K562 (cell line): ENCODE measurements at regions not wholly inside any gene's neighbourhood (a gene's known extent, or its start where the extent isn't known, plus 50 kb on each side); places are given as distances from the start of the nearest gene placed in this dataset.

ENCODE experiments used
- ATAC-seq: fragments of 200-7000 bp; cut with Tn5 transposase; 3 replicates; pipeline ENCODE4 v1.9.1; 2020; ENCODE audit warnings: moderate library complexity
- BruUV-seq: library from RNA; stranded (reverse); fragments of 400-500 nt; replicated peaks from 2 replicates; lab custom pipeline; 2021; lab: Mats Ljungman, UMichigan
- CTCF ChIA-PET: fragments of 300-600 bp; formaldehyde crosslinking; extraction: SDS; loops from one replicate; lab custom pipeline; 2021; ENCODE audit warnings: low intra/inter-chr PET ratio; lab: Yijun Ruan, JAX
- POLR2A ChIA-PET: fragments of 300-600, 350-650 bp; sonication (Branson Sonifier 250); formaldehyde crosslinking; extraction: SDS; loops from one replicate; lab custom pipeline; 2021; ENCODE audit warnings: antibody characterized with exemption, inconsistent platforms; lab: Yijun Ruan, JAX
- DNase-seq, 4 experiments: peaks; one replicate each; pipeline versions ENCODE4 v3.0.0 to v3.0.0-alpha.2; 2011 to 2018; ENCODE audit warnings: low spot score in 3 of 4, mixed read lengths in 3 of 4; ENCODE audit errors: extremely low read depth in 1 of 4
- FAIRE-seq: peaks from 2 replicates; lab custom pipeline; 2011; peaks lifted over from hg19 to GRCh38; lab: Jason Lieb, UNC
- H2AFZ ChIP-seq: 2 replicates; pipeline ENCODE4 v1.6.0; 2011; ENCODE audit warnings: low read depth, low read length, control low read depth, inconsistent platforms
- H3K27ac ChIP-seq: fragments of 200-600 bp; 3 replicates; pipeline ENCODE4 v1.8.0; 2011; ENCODE audit warnings: low read depth, mild to moderate bottlenecking, control low read depth, inconsistent platforms, low read length, moderate library complexity, mixed read lengths; ENCODE audit errors: extremely low read depth
- H3K27me3 ChIP-seq, 2 experiments: fragments of 300-600 bp in 1 of 2; 2 replicates in 1 of 2; 3 replicates in 1 of 2; pipeline versions ENCODE4 v1.6.0 to v1.8.0; 2011; ENCODE audit warnings: inconsistent platforms in 2 of 2, low read length in 2 of 2, mild to moderate bottlenecking in 1 of 2, mixed read lengths in 1 of 2, moderate library complexity in 1 of 2; ENCODE audit not compliant: control insufficient read depth in 2 of 2, insufficient read depth in 2 of 2
- H3K36me3 ChIP-seq: fragments of 300-600 bp; 3 replicates; pipeline ENCODE4 v1.8.0; 2011; ENCODE audit warnings: mild to moderate bottlenecking, low read length, inconsistent platforms; ENCODE audit not compliant: control insufficient read depth, insufficient read depth
- H3K4me1 ChIP-seq, 2 experiments: fragments of 200-600 bp in 1 of 2; replicated peaks in 1 of 2; 2 replicates in 1 of 2; 3 replicates in 1 of 2; pipeline versions ENCODE4 v1.5.1 to v1.8.0; 2011; ENCODE audit warnings: inconsistent platforms in 2 of 2, low read length in 2 of 2, mild to moderate bottlenecking in 1 of 2, mixed read lengths in 1 of 2, moderate library complexity in 1 of 2; ENCODE audit not compliant: control insufficient read depth in 2 of 2, insufficient read depth in 2 of 2
- H3K4me2 ChIP-seq: 2 replicates; pipeline ENCODE4 v1.6.1; 2011; ENCODE audit warnings: low read length, control low read depth, inconsistent platforms, mixed read lengths; ENCODE audit not compliant: insufficient read depth
- H3K4me3 ChIP-seq: fragments of 200-600 bp; sonication (generic), shearing (Covaris generic); 2 replicates; pipeline ENCODE4 v1.5.1; 2016; ENCODE audit warnings: control low read depth, inconsistent platforms
- H3K79me2 ChIP-seq: fragments of 200-600 bp; 3 replicates; pipeline ENCODE4 v1.8.0; 2011; ENCODE audit warnings: low read length, inconsistent platforms; ENCODE audit not compliant: control insufficient read depth, insufficient read depth
- H3K9ac ChIP-seq, 2 experiments: 2 replicates each; pipeline versions ENCODE4 v1.6.0 to v1.6.1; 2011; ENCODE audit warnings: low read depth in 2 of 2, low read length in 2 of 2, control low read depth in 1 of 2, inconsistent platforms in 1 of 2, mild to moderate bottlenecking in 1 of 2, mixed read lengths in 1 of 2; ENCODE audit not compliant: insufficient read depth in 1 of 2
- H3K9me1 ChIP-seq: one replicate; pipeline ENCODE4 v1.6.0; 2011; ENCODE audit warnings: inconsistent platforms, mild to moderate bottlenecking, low read length, moderate library complexity; ENCODE audit not compliant: control insufficient read depth, insufficient read depth
- H3K9me3 ChIP-seq: replicated peaks from 2 replicates; pipeline ENCODE4 v1.5.1; 2011; ENCODE audit warnings: low read depth, low read length, inconsistent platforms; ENCODE audit not compliant: control insufficient read depth, insufficient read depth
- H4K20me1 ChIP-seq: replicated peaks from 2 replicates; pipeline ENCODE4 v1.6.1; 2011; ENCODE audit warnings: low read length, inconsistent platforms, mixed read lengths; ENCODE audit not compliant: control insufficient read depth, insufficient read depth
- ATF3 ChIP-seq, 2 experiments: fragments of 450-650 bp in 1 of 2; sonication (generic) in 1 of 2; formaldehyde crosslinking in 1 of 2; IDR thresholded peaks in 1 of 2; conservative IDR thresholded peaks in 1 of 2; 2 replicates each; pipeline versions ENCODE4 v1.6.1 to v1.8.1; 2016 to 2023; ENCODE audit warnings: mild to moderate bottlenecking in 2 of 2, moderate library complexity in 2 of 2, inconsistent platforms in 1 of 2, missing genetic modification reagents in 1 of 2
- CCNT2 ChIP-seq: IDR thresholded peaks from 2 replicates; pipeline ENCODE4 v1.6.1; 2011; ENCODE audit warnings: borderline replicate concordance, low read depth, mild to moderate bottlenecking, moderate library complexity, mixed read lengths, low read length; ENCODE audit not compliant: insufficient read length; ENCODE audit errors: extremely low read depth
- CHD1 ChIP-seq: fragments of 200-600 bp; sonication (generic); IDR thresholded peaks from one replicate; pipeline ENCODE4 v1.6.1; 2012; ENCODE audit warnings: mild to moderate bottlenecking, moderate library complexity, low read length, inconsistent platforms
- CTBP1 ChIP-seq: fragments of 450-650 bp; IDR thresholded peaks from 2 replicates; pipeline ENCODE4 v1.6.1; 2016; ENCODE audit warnings: borderline replicate concordance
- DACH1 ChIP-seq: fragments of 450-650 bp; IDR thresholded peaks from 2 replicates; pipeline ENCODE4 v1.6.1; 2018; ENCODE audit not compliant: partially characterized antibody
- ELK1 ChIP-seq: sonication (generic); formaldehyde crosslinking; IDR thresholded peaks from 2 replicates; pipeline ENCODE4 v1.8.1; 2022; ENCODE audit warnings: missing genetic modification reagents
- GATAD2A ChIP-seq: fragments of 450-650 bp; IDR thresholded peaks from 2 replicates; pipeline ENCODE4 v1.6.1; 2017
- JUND ChIP-seq, 2 experiments: IDR thresholded peaks; 2 replicates in 1 of 2; 3 replicates in 1 of 2; pipeline ENCODE4 v1.6.1; 2011; ENCODE audit warnings: borderline replicate concordance in 2 of 2, low read depth in 2 of 2, low read length in 2 of 2, improper control_type of control experiment in 1 of 2, missing biosample characterization in 1 of 2, missing genetic modification characterization in 1 of 2, missing genetic modification reagents in 1 of 2
- MBD1 ChIP-seq: fragments of 250-450 bp; sonication (Bioruptor Pico); IDR thresholded peaks from 2 replicates; pipeline ENCODE4 v1.8.0; 2022; ENCODE audit warnings: inconsistent platforms
- MED1 ChIP-seq: sonication (generic); formaldehyde crosslinking; IDR thresholded peaks from 2 replicates; pipeline ENCODE4 v1.8.1; 2023; ENCODE audit warnings: missing genetic modification reagents, borderline replicate concordance
- NR2F6 ChIP-seq: fragments of 450-650 bp; formaldehyde crosslinking; IDR thresholded peaks from 2 replicates; pipeline ENCODE4 v1.4.0; 2020; ENCODE audit warnings: mild to moderate bottlenecking
- POLR2H ChIP-seq: IDR thresholded peaks from 2 replicates; pipeline ENCODE4 v1.6.1; 2016; ENCODE audit warnings: missing genetic modification characterization, low read depth, mild to moderate bottlenecking, control low read depth, missing compliant biosample characterization, moderate library complexity
- RAD51 ChIP-seq: fragments of 450-650 bp; IDR thresholded peaks from 2 replicates; pipeline ENCODE4 v1.7.1; 2016; ENCODE audit warnings: low read depth, mild to moderate bottlenecking, borderline replicate concordance
- ZNF23 ChIP-seq: fragments of 250-450 bp; sonication (Bioruptor Pico); IDR thresholded peaks from 2 replicates; pipeline ENCODE4 v1.4.0; 2020; ENCODE audit warnings: mild to moderate bottlenecking
- ZNF518B ChIP-seq: fragments of 250-450 bp; sonication (Bioruptor Pico); IDR thresholded peaks from 2 replicates; pipeline ENCODE4 v1.5.0; 2021; ENCODE audit warnings: mild to moderate bottlenecking, moderate library complexity
- WGBS: fragments of 100-300 bp; shearing (Covaris generic); methylation state at CpG from one replicate; pipeline ENCODE4 v1.1.6; 2016; ENCODE audit warnings: low coverage, mixed read lengths; ENCODE audit not compliant: insufficient coverage; ENCODE audit errors: missing lambda C conversion rate; 5-methylcytosine and 5-hydroxymethylcytosine counted together
- in situ Hi-C: fragments of 300-500 bp; cut with MboI; formaldehyde crosslinking; loops from 4 replicates; pipeline ENCODE4 v1.15.0; 2018; ENCODE audit warnings: inconsistent platforms, mixed read lengths
- intact Hi-C: fragments of 100-400 bp; cut with micrococcal nuclease; formaldehyde crosslinking; loops from 2 replicates; pipeline ENCODE4 v1.14.2; 2022

- TF ChIP-seq MBD1 (no peak), MED1 (CRISPR knock-in tag) (no peak), CCNT2 (no peak), CTBP1 (no peak), DACH1 (no peak), CHD1 (no peak)
Measured at GRCh38 chr2:228624733-228625132, 443.2 kb upstream of the SPHKAP start (continued).

- CTCF ChIA-PET = no interaction called here
- H3K9me3 ChIP-seq = no peaks in the 10 kb centered on the region
- no peaks in the 10 kb centered on the region for H3K9me1 ChIP-seq
- H3K36me3 ChIP-seq = no peaks in the 10 kb centered on the region
- no peaks in the 10 kb centered on the region for H3K4me1 ChIP-seq
- no peak overlapping the region for H3K9ac ChIP-seq
- H3K27me3 ChIP-seq = no peaks in the 10 kb centered on the region
- WGBS = 0% methylated on average over 3 of the region's 3 CpGs
- no peak overlapping the region for H2AFZ ChIP-seq
- H3K4me3 ChIP-seq = no peak overlapping the region
- H3K27ac ChIP-seq = no peak overlapping the region
- intact Hi-C loops = no loop called here
- no peaks in the 10 kb centered on the region for H4K20me1 ChIP-seq
- H3K79me2 ChIP-seq = no peaks in the 10 kb centered on the region
- no peak for DNase-seq
- in situ Hi-C loops = no loop called here
- no peak for ATAC-seq
- POLR2A ChIA-PET = no interaction called here
- no TSS peak for BruUV-seq
- FAIRE-seq = no peak
- H3K4me2 ChIP-seq = no peak overlapping the region
- TF ChIP-seq NR2F6 (CRISPR knock-in tag) = no peak
- TF ChIP-seq ZNF518B = no peak
- no peak for TF ChIP-seq GATAD2A
- no peak for TF ChIP-seq ATF3 (IDR thresholded peaks at IDR 0.05)
- TF ChIP-seq ATF3 (CRISPR knock-in tag; conservative IDR thresholded peaks at IDR 0.05) = no peak
- no peak for TF ChIP-seq RAD51
- no peak for TF ChIP-seq ZNF23 (CRISPR knock-in tag)
- TF ChIP-seq POLR2H (tag) = no peak
- no peak for TF ChIP-seq JUND (IDR thresholded peaks at IDR 0.05; ENCODE audit: borderline replicate concordance, low read depth, low read length)
- no peak for TF ChIP-seq JUND (tag; IDR thresholded peaks at IDR 0.05; ENCODE audit: borderline replicate concordance, low read depth, low read length)
- TF ChIP-seq ELK1 (CRISPR knock-in tag) = no peak
Measured at GRCh38 chr2:228615496-228615895, 434.0 kb upstream of the SPHKAP start.
